HepG2 (cell line): ENCODE measurements at regions not wholly inside any gene's neighbourhood (a gene's known extent, or its start where the extent isn't known, plus 50 kb on each side); places are given as distances from the start of the nearest gene placed in this dataset.

Experiments used
- ATAC-seq: fragments of 200-7000 bp; cut with Tn5 transposase; 3 replicates; pipeline ENCODE4 v1.9.1; 2020; ENCODE audit warnings: mild to moderate bottlenecking, moderate library complexity
- BruUV-seq: library from RNA; stranded (reverse); fragments of 400-500 nt; replicated peaks from 2 replicates; lab custom pipeline; 2021; lab: Mats Ljungman, UMichigan
- CTCF ChIA-PET: fragments of 300-600 bp; formaldehyde crosslinking; extraction: SDS; loops from one replicate; lab custom pipeline; 2021; ENCODE audit warnings: low total read pairs, inconsistent platforms, low intra/inter-chr PET ratio; lab: Yijun Ruan, JAX
- POLR2A ChIA-PET: fragments of 350-600 bp; sonication (Branson Sonifier 250); formaldehyde crosslinking; loops from one replicate; lab custom pipeline; 2020; ENCODE audit warnings: antibody characterized with exemption, inconsistent platforms; lab: Yijun Ruan, JAX
- DNase-seq: peaks from one replicate; pipeline ENCODE4 v3.0.0-alpha.2; 2015; ENCODE audit warnings: low spot score
- FAIRE-seq: peaks from 3 replicates; lab custom pipeline; 2011; peaks lifted over from hg19 to GRCh38; lab: Jason Lieb, UNC
- H2AFZ ChIP-seq: one replicate; pipeline ENCODE4 v1.6.1; 2011; ENCODE audit warnings: low read length, inconsistent platforms
- H3K27ac ChIP-seq: fragments of 300-600 bp; 3 replicates; pipeline ENCODE4 v1.8.0; 2011; ENCODE audit warnings: mixed run types, mild to moderate bottlenecking, mixed read lengths, low read length, inconsistent platforms; ENCODE audit not compliant: insufficient read depth; ENCODE audit errors: extremely low read length
- H3K27me3 ChIP-seq, 2 experiments: fragments of 200-600 bp in 1 of 2; 2 replicates in 1 of 2; 3 replicates in 1 of 2; pipeline versions ENCODE4 v1.6.0 to v1.8.0; 2011; ENCODE audit warnings: low read length in 2 of 2, mild to moderate bottlenecking in 2 of 2, moderate library complexity in 2 of 2, inconsistent platforms in 1 of 2; ENCODE audit not compliant: insufficient read depth in 2 of 2, control insufficient read depth in 1 of 2
- H3K36me3 ChIP-seq, 2 experiments: fragments of 200-600 bp in 1 of 2; replicated peaks in 1 of 2; 2 replicates in 1 of 2; 3 replicates in 1 of 2; pipeline versions ENCODE4 v1.5.1 to v1.8.0; 2011; ENCODE audit warnings: low read length in 2 of 2, inconsistent platforms in 1 of 2; ENCODE audit not compliant: insufficient read depth in 2 of 2, control insufficient read depth in 1 of 2
- H3K4me1 ChIP-seq: 2 replicates; pipeline ENCODE4 v1.5.1; 2012; ENCODE audit warnings: low read length, inconsistent platforms; ENCODE audit not compliant: insufficient read depth
- H3K4me2 ChIP-seq: 2 replicates; pipeline ENCODE4 v1.6.0; 2011; ENCODE audit warnings: low read depth, low read length, inconsistent platforms
- H3K4me3 ChIP-seq, 3 experiments: fragments of 200-600 bp in 1 of 3; sonication (generic), shearing (Covaris generic) in 1 of 3; replicated peaks in 1 of 3; 2 replicates each; pipeline ENCODE4 v1.5.1; 2011 to 2016; ENCODE audit warnings: low read length in 3 of 3, inconsistent platforms in 2 of 3, low read depth in 2 of 3, mild to moderate bottlenecking in 2 of 3, control low read depth in 1 of 3, mixed read lengths in 1 of 3; ENCODE audit not compliant: insufficient read depth in 1 of 3
- H3K79me2 ChIP-seq: one replicate; pipeline ENCODE4 v1.6.1; 2011; ENCODE audit warnings: low read length, inconsistent platforms; ENCODE audit not compliant: insufficient read depth
- H3K9ac ChIP-seq: 2 replicates; pipeline ENCODE4 v1.6.0; 2011; ENCODE audit warnings: mild to moderate bottlenecking, low read depth, low read length, inconsistent platforms; ENCODE audit not compliant: insufficient read depth
- H3K9me3 ChIP-seq: 2 replicates; pipeline ENCODE4 v1.5.1; 2012; ENCODE audit warnings: mild to moderate bottlenecking, low read length
- H4K20me1 ChIP-seq: 2 replicates; pipeline ENCODE4 v1.6.0; 2011; ENCODE audit warnings: inconsistent platforms, mild to moderate bottlenecking, low read length, moderate library complexity; ENCODE audit not compliant: insufficient read depth
- HNRNPUL1 ChIP-seq: fragments of 200-400 bp; formaldehyde crosslinking; IDR thresholded peaks from 2 replicates; pipeline ENCODE4 v1.6.1; 2017; ENCODE audit warnings: low read depth, mild to moderate bottlenecking, low read length, moderate library complexity
- HOXA9 ChIP-seq: sonication (generic); formaldehyde crosslinking; IDR thresholded peaks from 2 replicates; pipeline ENCODE4 v1.8.1; 2022; ENCODE audit warnings: missing genetic modification reagents, mild to moderate bottlenecking, moderate library complexity, borderline replicate concordance
- MED1 ChIP-seq: sonication (generic); formaldehyde crosslinking; IDR thresholded peaks from 2 replicates; pipeline ENCODE4 v1.4.0; 2020; ENCODE audit warnings: missing genetic modification reagents
- MYC ChIP-seq: sonication (generic); formaldehyde crosslinking; IDR thresholded peaks from 2 replicates; pipeline ENCODE4 v1.9.0; 2021; ENCODE audit warnings: missing genetic modification reagents, borderline replicate concordance
- NCOR1 ChIP-seq: fragments of 200-600 bp; sonication (generic); IDR thresholded peaks from 2 replicates; pipeline ENCODE4 v1.7.0; 2017; ENCODE audit warnings: antibody characterized with exemption, low read length, borderline replicate concordance
- SIX1 ChIP-seq: sonication (generic); formaldehyde crosslinking; IDR thresholded peaks from 2 replicates; pipeline ENCODE4 v1.4.0; 2020; ENCODE audit warnings: missing genetic modification reagents, borderline replicate concordance
- SNAPC4 ChIP-seq: sonication (generic); formaldehyde crosslinking; IDR thresholded peaks from 2 replicates; pipeline ENCODE4 v1.4.0; 2020; ENCODE audit warnings: mild to moderate bottlenecking, missing genetic modification reagents
- YEATS2 ChIP-seq: sonication (generic); formaldehyde crosslinking; IDR thresholded peaks from 2 replicates; pipeline ENCODE4 v1.4.0; 2020; ENCODE audit warnings: missing genetic modification reagents, borderline replicate concordance
- ZNF512 ChIP-seq: sonication (generic); formaldehyde crosslinking; IDR thresholded peaks from 2 replicates; pipeline ENCODE4 v1.4.0; 2020; ENCODE audit warnings: mild to moderate bottlenecking, missing genetic modification reagents
- WGBS: methylation state at CpG from one replicate; pipeline ENCODE4 v1.1.6; 2017; ENCODE audit warnings: low lambda C conversion rate; 5-methylcytosine and 5-hydroxymethylcytosine counted together
- in situ Hi-C: cut with HindIII; loops from 2 replicates; pipeline ENCODE4 v1.10.0; 2017; ENCODE audit warnings: low pct_unique_long_range_greater_than_20kb; ENCODE audit not compliant: extremely low pct_ligation_motif_present
- intact Hi-C: fragments of 100-400 bp; cut with micrococcal nuclease; formaldehyde crosslinking; loops from one replicate; pipeline ENCODE4 v1.10.0; 2022; ENCODE audit not compliant: unreplicated experiment

- ChIA-PET POLR2A (no interaction called here), CTCF (no interaction called here)
- H3K4me3 ChIP-seq: no peak overlapping the region
- H3K79me2 ChIP-seq: no peaks in the 10 kb centered on the region
- no peaks in the 10 kb centered on the region for H3K36me3 ChIP-seq
- FAIRE-seq: no peak
- no peaks in the 10 kb centered on the region for H4K20me1 ChIP-seq
- no peak overlapping the region for H3K4me2 ChIP-seq
- no peaks in the 10 kb centered on the region for H3K27me3 ChIP-seq
- no peak overlapping the region for H3K27ac ChIP-seq
- no peak overlapping the region for H2AFZ ChIP-seq
- TF ChIP-seq SIX1 (CRISPR knock-in tag) (no peak), MYC (CRISPR knock-in tag) (no peak), ZNF512 (CRISPR knock-in tag) (no peak), NCOR1 (no peak), YEATS2 (no peak), HNRNPUL1 (no peak), HOXA9 (CRISPR knock-in tag) (no peak), SNAPC4 (CRISPR knock-in tag) (no peak), MED1 (no peak)
- H3K9me3 ChIP-seq: no peaks in the 10 kb centered on the region
- in situ Hi-C loops: no loop called here
- WGBS: 0% methylated on average over 2 of the region's 2 CpGs
- intact Hi-C loops: no loop called here
- no peak overlapping the region for H3K9ac ChIP-seq
- no peaks in the 10 kb centered on the region for H3K4me1 ChIP-seq
- no peak for ATAC-seq
- DNase-seq: no peak
- BruUV-seq: no TSS peak
These were observed 104.6 kb upstream of the RMDN2 start for GRCh38 chr2:37820471-37820986.
